Middle frontal gyrus (tissue), 1 donor: ENCODE measurements at regions not wholly inside any gene's neighbourhood (a gene's known extent, or its start where the extent isn't known, plus 50 kb on each side); places are given as distances from the start of the nearest gene placed in this dataset.

Experiments used
- DNase-seq: peaks from one replicate; pipeline ENCODE4 v3.0.0-alpha.2; 2015; ENCODE audit warnings: low spot score; ENCODE audit errors: extremely low spot score

GRCh38 chr1:212525479-212526110 lies 83.0 kb upstream of the ATF3 start:
- DNase-seq: no peak

- no peak for DNase-seq
These were observed 82.5 kb upstream of the ATF3 start for GRCh38 chr1:212526111-212526491.

- DNase-seq: no peak
These were observed 80.1 kb upstream of the ATF3 start for GRCh38 chr1:212528501-212528900.

GRCh38 chr1:212529211-212529741 lies 79.3 kb upstream of the ATF3 start:
- DNase-seq: no peak

GRCh38 chr1:212531267-212531666 lies 77.3 kb upstream of the ATF3 start:
- no peak for DNase-seq

- DNase-seq: no peak
These were observed 76.8 kb upstream of the ATF3 start for GRCh38 chr1:212531796-212532195.

- DNase-seq: no peak
These were observed 76.0 kb upstream of the ATF3 start for GRCh38 chr1:212532469-212533147.

- DNase-seq: no peak
These were observed 75.4 kb upstream of the ATF3 start for GRCh38 chr1:212533148-212533517.

GRCh38 chr1:212536586-212536985 lies 72.0 kb upstream of the ATF3 start:
- no peak for DNase-seq

- DNase-seq: no peak
These were observed 71.0 kb upstream of the ATF3 start for GRCh38 chr1:212537610-212538009.

- no peak for DNase-seq
These were observed 68.7 kb upstream of the ATF3 start for GRCh38 chr1:212539737-212540430.

- DNase-seq: no peak
These were observed 65.8 kb upstream of the ATF3 start for GRCh38 chr1:212542761-212543187.

- DNase-seq: no peak
These were observed 64.5 kb upstream of the ATF3 start for GRCh38 chr1:212544110-212544509.

- no peak for DNase-seq
These were observed 62.5 kb upstream of the ATF3 start for GRCh38 chr1:212545941-212546635.

- DNase-seq: no peak
These were observed 59.0 kb upstream of the ATF3 start for GRCh38 chr1:212549503-212550017.

- no peak for DNase-seq
These were observed 56.6 kb upstream of the ATF3 start for GRCh38 chr1:212551929-212552328.

- no peak for DNase-seq
These were observed 54.9 kb upstream of the ATF3 start for GRCh38 chr1:212553676-212554075.

- DNase-seq: no peak
These were observed 54.2 kb upstream of the ATF3 start for GRCh38 chr1:212554401-212554800.

GRCh38 chr1:212555426-212555825 lies 53.1 kb upstream of the ATF3 start:
- DNase-seq: no peak

- DNase-seq: no peak
These were observed 51.6 kb upstream of the ATF3 start for GRCh38 chr1:212556822-212557549.
